OCI-LY7 (cell line): ENCODE measurements at regions not wholly inside any gene's neighbourhood (a gene's known extent, or its start where the extent isn't known, plus 50 kb on each side); places are given as distances from the start of the nearest gene placed in this dataset.

Source experiments
- BruUV-seq: library from RNA; stranded (reverse); fragments of 400-500 nt; replicated peaks from 2 replicates; lab custom pipeline; 2021; lab: Mats Ljungman, UMichigan
- CTCF ChIA-PET: fragments of 300-600 bp; sonication (Branson Sonifier 250); formaldehyde crosslinking; loops from one replicate; lab custom pipeline; 2022; ENCODE audit warnings: antibody characterized with exemption; ENCODE audit not compliant: unreplicated experiment; lab: Charles Lee
- POLR2A ChIA-PET: fragments of 300-600 bp; sonication (Branson Sonifier 250); formaldehyde crosslinking; loops from one replicate; lab custom pipeline; 2022; ENCODE audit warnings: antibody characterized with exemption; lab: Charles Lee
- DNase-seq: peaks from one replicate; pipeline ENCODE4 v3.0.0-alpha.2; 2015; ENCODE audit warnings: low spot score
- H2AFZ ChIP-seq: fragments of 200-600 bp; sonication (generic), shearing (Covaris generic); 2 replicates; pipeline ENCODE4 v1.6.1; 2014; ENCODE audit warnings: mild to moderate bottlenecking, antibody characterized with exemption, low read length, moderate library complexity
- H3K27ac ChIP-seq: fragments of 200-600 bp; sonication (generic); 2 replicates; pipeline ENCODE4 v1.5.1; 2014; ENCODE audit warnings: mixed run types, low read depth, mild to moderate bottlenecking, moderate library complexity, low read length, inconsistent platforms; ENCODE audit not compliant: poor library complexity, severe bottlenecking
- H3K36me3 ChIP-seq: fragments of 200-600 bp; sonication (generic); 2 replicates; pipeline ENCODE4 v1.6.1; 2014; ENCODE audit warnings: mild to moderate bottlenecking, antibody characterized with exemption, low read length, moderate library complexity, mixed read lengths; ENCODE audit not compliant: insufficient read depth
- H3K4me1 ChIP-seq: fragments of 200-600 bp; sonication (generic); 2 replicates; pipeline ENCODE4 v1.5.1; 2014; ENCODE audit warnings: mild to moderate bottlenecking, low read length; ENCODE audit not compliant: insufficient read depth, poor library complexity, severe bottlenecking
- H3K4me2 ChIP-seq: fragments of 200-600 bp; sonication (generic); 2 replicates; pipeline ENCODE4 v1.6.1; 2014; ENCODE audit warnings: mild to moderate bottlenecking, low read length
- H3K4me3 ChIP-seq: fragments of 200-600 bp; sonication (generic); 2 replicates; pipeline ENCODE4 v1.5.1; 2014; ENCODE audit warnings: mild to moderate bottlenecking, low read depth, low read length; ENCODE audit not compliant: poor library complexity, severe bottlenecking
- H3K79me2 ChIP-seq: fragments of 200-600 bp; sonication (generic); 2 replicates; pipeline ENCODE4 v1.6.1; 2016; ENCODE audit warnings: low read depth, mild to moderate bottlenecking, low read length, moderate library complexity, mixed read lengths; ENCODE audit not compliant: insufficient read depth
- H3K9me2 ChIP-seq: fragments of 200-600 bp; sonication (generic); 2 replicates; pipeline ENCODE4 v1.6.1; 2016; ENCODE audit warnings: mild to moderate bottlenecking, low read length, mixed read lengths; ENCODE audit not compliant: insufficient read depth
- H3K9me3 ChIP-seq: fragments of 200-600 bp; sonication (generic); 2 replicates; pipeline ENCODE4 v1.6.1; 2014; ENCODE audit warnings: mild to moderate bottlenecking, mixed run types, low read length, mixed read lengths
- H4K20me1 ChIP-seq: fragments of 200-600 bp; sonication (generic); 2 replicates; pipeline ENCODE4 v1.6.1; 2014; ENCODE audit warnings: mild to moderate bottlenecking, antibody characterized with exemption, low read length, moderate library complexity, mixed read lengths; ENCODE audit not compliant: insufficient read depth
- CTCF ChIP-seq: fragments of 200-600 bp; sonication (generic); conservative IDR thresholded peaks from 2 replicates; pipeline ENCODE4 v1.5.1; 2014; ENCODE audit warnings: mild to moderate bottlenecking, antibody characterized with exemption, low read length, moderate library complexity, mixed read lengths
- EZH2phosphoT487 ChIP-seq: fragments of 200-600 bp; sonication (generic); IDR thresholded peaks from 2 replicates; pipeline ENCODE4 v1.6.1; 2018; ENCODE audit warnings: low read depth, borderline replicate concordance, mild to moderate bottlenecking, mixed run types, antibody characterized with exemption, low read length, moderate library complexity, mixed read lengths
- intact Hi-C: fragments of 100-400 bp; cut with micrococcal nuclease; formaldehyde crosslinking; loops from one replicate; pipeline ENCODE4 v1.10.0; 2022; ENCODE audit not compliant: unreplicated experiment

- Histone ChIP-seq H3K9me3 (no peaks in the 10 kb centered on the region), H3K27ac (no peak overlapping the region), H2AFZ (no peak overlapping the region), H3K4me3 (no peak overlapping the region), H3K9me2 (no peaks in the 10 kb centered on the region), H3K4me2 (no peak overlapping the region), H3K36me3 (no peaks in the 10 kb centered on the region), H3K79me2 (no peaks in the 10 kb centered on the region), H4K20me1 (no peaks in the 10 kb centered on the region), H3K4me1 (no peaks in the 10 kb centered on the region)
- ChIA-PET POLR2A (no interaction called here), CTCF (no interaction called here)
- intact Hi-C loops, result no loop called here
- TF ChIP-seq EZH2phosphoT487 (no peak), CTCF (no peak)
- DNase-seq, result no peak
- BruUV-seq, result no TSS peak
Measured at GRCh38 chr10:59508956-59509355, 146.6 kb upstream of the FAM13C start.

GRCh38 chr10:59508296-59508695 lies 145.9 kb upstream of the FAM13C start:
- no TSS peak for BruUV-seq
- Histone ChIP-seq H3K9me3 (no peaks in the 10 kb centered on the region), H3K4me1 (no peaks in the 10 kb centered on the region), H3K27ac (no peak overlapping the region), H3K4me3 (no peak overlapping the region), H3K79me2 (no peaks in the 10 kb centered on the region), H3K36me3 (no peaks in the 10 kb centered on the region), H3K4me2 (no peak overlapping the region), H2AFZ (no peak overlapping the region), H4K20me1 (no peaks in the 10 kb centered on the region), H3K9me2 (no peaks in the 10 kb centered on the region)
- intact Hi-C loops, result no loop called here
- TF ChIP-seq CTCF, result no peak
- DNase-seq, result no peak
- POLR2A ChIA-PET, result no interaction called here
- CTCF ChIA-PET, result no interaction called here

- H3K4me2 ChIP-seq, result no peak overlapping the region
- H3K4me1 ChIP-seq, result no peaks in the 10 kb centered on the region
- no peak for TF ChIP-seq EZH2phosphoT487
- TF ChIP-seq CTCF, result no peak
- CTCF ChIA-PET, result no interaction called here
- H2AFZ ChIP-seq, result no peak overlapping the region
- no peaks in the 10 kb centered on the region for H3K9me3 ChIP-seq
- DNase-seq, result no peak
- no peak overlapping the region for H3K27ac ChIP-seq
- H3K4me3 ChIP-seq, result no peak overlapping the region
- no peaks in the 10 kb centered on the region for H3K36me3 ChIP-seq
- no TSS peak for BruUV-seq
- POLR2A ChIA-PET, result no interaction called here
- no peaks in the 10 kb centered on the region for H3K79me2 ChIP-seq
- intact Hi-C loops, result no loop called here
- H4K20me1 ChIP-seq, result no peaks in the 10 kb centered on the region
- no peaks in the 10 kb centered on the region for H3K9me2 ChIP-seq
Measured at GRCh38 chr10:59505926-59506325, 143.6 kb upstream of the FAM13C start.
